Neural crest cell (in vitro differentiated cells): ENCODE measurements at regions not wholly inside any gene's neighbourhood (a gene's known extent, or its start where the extent isn't known, plus 50 kb on each side); places are given as distances from the start of the nearest gene placed in this dataset.

Source experiments
- DNase-seq: peaks from one replicate; pipeline ENCODE4 v3.0.0; 2021; ENCODE audit warnings: low read depth, mixed read lengths, low spot score
- H3K27ac Mint-ChIP-seq: one replicate; pipeline ENCODE4 v1.8.0; 2021; ENCODE audit warnings: mild to moderate bottlenecking, mixed read lengths; ENCODE audit not compliant: unreplicated experiment
- H3K27me3 Mint-ChIP-seq: 2 replicates; pipeline ENCODE4 v1.8.0; 2021; ENCODE audit warnings: low read depth, mild to moderate bottlenecking, mixed read lengths
- H3K36me3 Mint-ChIP-seq: 2 replicates; pipeline ENCODE4 v1.8.0; 2021; ENCODE audit warnings: low read depth, mild to moderate bottlenecking, mixed read lengths
- H3K4me1 Mint-ChIP-seq: 2 replicates; pipeline ENCODE4 v1.8.0; 2021; ENCODE audit warnings: mixed read lengths
- H3K4me3 Mint-ChIP-seq: one replicate; pipeline ENCODE4 v1.8.0; 2021; ENCODE audit warnings: mild to moderate bottlenecking, mixed read lengths
- H3K9me3 Mint-ChIP-seq: 2 replicates; pipeline ENCODE4 v1.8.0; 2021; ENCODE audit warnings: mixed read lengths
- CTCF ChIP-seq: fragments of 200-600 bp; sonication (generic); conservative IDR thresholded peaks from 2 replicates; pipeline ENCODE4 v1.5.0; 2021; ENCODE audit warnings: antibody characterized with exemption, mild to moderate bottlenecking

GRCh38 chrX:15985937-15986336, 131.3 kb upstream of the AP1S2 start:
- H3K9me3 Mint-ChIP-seq, result peaks cover 4% of the 10 kb centered on the region
- no peak for TF ChIP-seq CTCF
- H3K4me1 Mint-ChIP-seq, result peaks cover 33% of the 10 kb centered on the region
- no peak overlapping the region for H3K4me3 Mint-ChIP-seq
- H3K27ac Mint-ChIP-seq, result no peak overlapping the region
- H3K27me3 Mint-ChIP-seq, result no peaks in the 10 kb centered on the region
- DNase-seq, result no peak
- no peaks in the 10 kb centered on the region for H3K36me3 Mint-ChIP-seq

GRCh38 chrX:15983034-15983433, 128.4 kb upstream of the AP1S2 start:
- Mint-ChIP-seq H3K9me3 (peaks cover 4% of the 10 kb centered on the region), H3K36me3 (no peaks in the 10 kb centered on the region), H3K4me3 (no peak overlapping the region), H3K4me1 (peaks cover 14% of the 10 kb centered on the region), H3K27me3 (no peaks in the 10 kb centered on the region), H3K27ac (no peak overlapping the region)
- no peak for DNase-seq
- no peak for TF ChIP-seq CTCF

DNA sequence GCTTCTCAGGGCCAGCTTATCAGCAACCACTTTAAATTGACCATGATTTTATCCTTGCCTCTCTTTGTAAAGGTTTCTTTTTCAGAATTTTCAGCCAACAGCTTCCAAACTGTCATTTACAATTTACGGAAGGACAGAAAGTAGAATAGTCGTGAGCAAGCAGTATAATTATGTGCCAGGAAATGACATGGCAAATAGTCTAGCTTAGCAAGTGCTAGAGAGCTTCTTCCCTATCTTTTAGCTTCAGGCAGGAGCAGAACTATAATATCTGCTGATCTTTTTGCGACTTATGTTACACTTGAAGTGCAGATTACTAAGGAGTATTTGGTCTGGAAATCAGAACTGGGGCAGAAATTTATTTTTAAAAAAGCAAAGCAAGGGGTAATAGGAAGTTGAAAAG, 123.0 kb upstream of the AP1S2 start:
- H3K36me3 Mint-ChIP-seq, result no peaks in the 10 kb centered on the region
- H3K27ac Mint-ChIP-seq, result no peak overlapping the region
- no peak for TF ChIP-seq CTCF
- no peak for DNase-seq
- H3K4me1 Mint-ChIP-seq, result peaks cover 22% of the 10 kb centered on the region
- H3K27me3 Mint-ChIP-seq, result no peaks in the 10 kb centered on the region
- H3K9me3 Mint-ChIP-seq, result no peaks in the 10 kb centered on the region
- H3K4me3 Mint-ChIP-seq, result no peak overlapping the region

DNA sequence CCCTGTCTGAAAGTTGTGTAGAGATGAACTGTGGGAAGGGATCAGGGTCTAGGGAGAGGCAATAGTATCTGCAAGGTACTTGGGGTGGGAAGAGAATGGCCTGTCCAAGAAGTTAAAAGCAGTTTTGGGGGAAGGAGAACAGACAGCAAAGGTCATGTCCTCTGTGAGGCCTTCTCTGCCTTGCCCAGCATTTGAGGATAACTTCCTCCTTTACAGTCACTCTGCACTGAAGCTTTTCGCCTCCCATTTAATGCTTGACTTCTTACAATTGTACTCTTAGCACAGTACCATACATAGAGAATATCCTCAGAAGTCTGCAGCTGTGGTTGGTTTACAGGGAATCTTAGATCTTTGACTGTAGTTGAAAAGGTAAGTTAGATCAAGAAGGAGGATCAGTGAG, 121.8 kb upstream of the AP1S2 start:
- DNase-seq, result no peak
- Mint-ChIP-seq H3K27ac (no peak overlapping the region), H3K9me3 (no peaks in the 10 kb centered on the region), H3K27me3 (no peaks in the 10 kb centered on the region), H3K4me1 (peaks cover 18% of the 10 kb centered on the region), H3K36me3 (no peaks in the 10 kb centered on the region), H3K4me3 (no peak overlapping the region)
- TF ChIP-seq CTCF, result no peak

DNA sequence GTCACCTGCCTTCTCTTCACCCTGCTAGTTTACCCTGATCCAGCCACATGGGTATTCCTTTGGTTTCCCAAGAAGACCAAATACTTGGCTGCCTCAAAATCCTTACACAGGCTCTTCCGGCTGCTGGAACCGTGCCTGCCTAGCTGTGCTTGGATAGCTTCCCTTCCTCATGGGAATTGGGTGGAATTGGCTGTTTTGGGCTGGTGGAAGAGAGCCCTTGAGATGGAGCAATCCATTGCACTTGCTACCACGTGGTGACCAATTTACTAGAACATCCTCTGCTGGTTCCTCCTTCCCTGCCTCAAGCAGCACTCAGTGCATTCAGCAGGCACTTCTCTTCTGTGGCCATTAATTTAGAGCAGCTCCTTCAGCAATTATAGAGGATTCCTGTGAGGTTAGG, 119.3 kb upstream of the AP1S2 start:
- Mint-ChIP-seq H3K4me3 (no peak overlapping the region), H3K27ac (no peak overlapping the region), H3K36me3 (no peaks in the 10 kb centered on the region), H3K27me3 (no peaks in the 10 kb centered on the region), H3K4me1 (peaks cover 23% of the 10 kb centered on the region), H3K9me3 (no peaks in the 10 kb centered on the region)
- DNase-seq, result no peak
- TF ChIP-seq CTCF, result no peak

GRCh38 chrX:15973299-15973698, 118.7 kb upstream of the AP1S2 start:
- DNase-seq, result peak; percentile 10
- Mint-ChIP-seq H3K27me3 (no peaks in the 10 kb centered on the region), H3K4me1 (peaks cover 23% of the 10 kb centered on the region), H3K9me3 (no peaks in the 10 kb centered on the region), H3K36me3 (no peaks in the 10 kb centered on the region), H3K27ac (no peak overlapping the region), H3K4me3 (no peak overlapping the region)
- TF ChIP-seq CTCF, result peak; percentile 42
